ENCODE measurements at regions not wholly inside any gene's neighbourhood (a gene's known extent, or its start where the extent isn't known, plus 50 kb on each side); places are given as distances from the start of the nearest gene placed in this dataset.
A peak's percentile ranks its signal among the peaks of the same experiment; 100 is the strongest.

- ChIA-PET POLR2A (no interaction called here), CTCF (no interaction called here)
- no peak for DNase-seq (ENCODE audit: extremely low spot score)
- no peak for TF ChIP-seq CTCF (IDR thresholded peaks at IDR 0.05; ENCODE audit: control extremely low read depth, extremely low read depth, low read depth, missing control alignments)
Measured at GRCh38 chr4:16450724-16451123, 224.5 kb upstream of the TAPT1 start.

- DNase-seq (ENCODE audit: extremely low spot score): no peak
- POLR2A ChIA-PET: no interaction called here
- CTCF ChIA-PET: interaction anchor here (0.7 to 1.1 kb wide), 2 partner anchors 15 to 19 kb away, joined by 3 to 4 read pairs; no protein-coding TSS in a partner anchor
- TF ChIP-seq CTCF (IDR thresholded peaks at IDR 0.05; ENCODE audit: control extremely low read depth, extremely low read depth, low read depth, missing control alignments): no peak
Measured at GRCh38 chr4:16450031-16450430, 223.8 kb upstream of the TAPT1 start.

- no peak for DNase-seq (ENCODE audit: extremely low spot score)
- ChIA-PET CTCF (interaction anchor here (0.7 to 1.1 kb wide), 2 partner anchors 14 to 18 kb away, joined by 3 to 4 read pairs; no protein-coding TSS in a partner anchor), POLR2A (no interaction called here)
- no peak for TF ChIP-seq CTCF (IDR thresholded peaks at IDR 0.05; ENCODE audit: control extremely low read depth, extremely low read depth, low read depth, missing control alignments)
Measured at GRCh38 chr4:16449406-16449805, 223.1 kb upstream of the TAPT1 start.

- ChIA-PET CTCF (interaction anchor here (1.1 kb wide), 1 partner anchor 10 kb away, joined by 4 read pairs; no protein-coding TSS in a partner anchor), POLR2A (no interaction called here)
- no peak for TF ChIP-seq CTCF (IDR thresholded peaks at IDR 0.05; ENCODE audit: control extremely low read depth, extremely low read depth, low read depth, missing control alignments)
- DNase-seq (ENCODE audit: extremely low spot score): no peak
Measured at GRCh38 chr4:16448241-16448840, 222.1 kb upstream of the TAPT1 start.

- CTCF ChIA-PET: interaction anchor here (0.7 to 4.1 kb wide), 15 partner anchors 9 to 417 kb away, joined by 3 to 17 read pairs (median 4); no protein-coding TSS in a partner anchor
- peak; percentile 54 for TF ChIP-seq CTCF (IDR thresholded peaks at IDR 0.05; ENCODE audit: control extremely low read depth, extremely low read depth, low read depth, missing control alignments)
- peak; percentile 31 for DNase-seq (ENCODE audit: extremely low spot score)
- POLR2A ChIA-PET: no interaction called here
Measured at GRCh38 chr4:16443504-16444088, 217.3 kb upstream of the TAPT1 start.

GRCh38 chr4:16442296-16442695, 216.0 kb upstream of the TAPT1 start:
- no peak for TF ChIP-seq CTCF (IDR thresholded peaks at IDR 0.05; ENCODE audit: control extremely low read depth, extremely low read depth, low read depth, missing control alignments)
- DNase-seq (ENCODE audit: extremely low spot score): no peak
- ChIA-PET CTCF (interaction anchor here (0.7 to 4.1 kb wide), 6 partner anchors 7 to 152 kb away, joined by 3 to 17 read pairs (median 8); no protein-coding TSS in a partner anchor), POLR2A (no interaction called here)

All from GM10248 (cell line).